Activated CD4-positive, CD25-positive, alpha-beta regulatory T cell treated with anti-CD3 and anti-CD28 coated beads, Interleukin-2, amount 50 U/mL, for 72 hours (primary cell): ENCODE measurements at regions not wholly inside any gene's neighbourhood (a gene's known extent, or its start where the extent isn't known, plus 50 kb on each side); places are given as distances from the start of the nearest gene placed in this dataset.
"Not testable (repeated sequence)": the region's sequence is repeated elsewhere in the genome, so short reads cannot be mapped to it uniquely, and the experiment has no call there.

Experiments used
- DNase-seq: peaks from one replicate; pipeline ENCODE4 v3.0.0; 2021

DNA sequence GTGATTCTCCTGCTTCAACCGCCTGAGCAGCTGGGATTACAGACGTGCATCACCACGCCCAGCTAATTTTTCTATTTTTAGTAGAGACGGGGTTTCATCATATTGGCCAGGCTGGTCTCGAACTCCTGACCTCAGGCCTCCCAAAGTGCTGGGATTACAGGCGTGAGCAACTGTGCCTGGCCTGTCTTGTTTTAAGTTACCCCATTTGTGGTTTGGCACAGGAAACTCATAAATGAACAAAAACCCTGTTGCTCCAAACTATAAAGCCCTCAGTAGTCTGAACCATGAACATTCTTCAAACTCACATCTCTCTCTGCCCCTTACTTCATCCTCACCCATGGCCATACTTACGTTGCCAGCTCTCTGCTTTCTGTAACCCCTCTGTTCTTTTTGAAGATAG lies 61.7 kb downstream of the RHOU start:
- DNase-seq, result not testable (repeated sequence)

DNA sequence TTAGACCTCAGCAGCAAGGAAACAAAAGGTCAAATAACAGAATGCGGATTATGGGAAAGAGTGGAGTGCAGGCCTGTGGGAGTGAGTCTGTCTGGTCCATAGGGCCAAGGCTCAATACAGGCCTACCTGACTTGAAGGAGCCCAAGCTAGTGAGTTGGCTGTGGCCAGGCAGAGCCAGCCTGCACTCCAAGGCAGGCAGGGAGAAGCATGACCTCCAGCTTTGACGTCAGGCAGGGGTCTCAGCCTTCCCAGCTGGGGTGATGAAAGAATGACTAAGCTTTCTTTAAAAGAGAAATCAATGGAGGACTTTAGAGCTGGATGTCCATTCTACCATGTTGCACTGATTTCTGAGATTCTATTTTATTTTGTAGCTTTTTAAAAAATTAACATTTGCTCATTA lies 62.8 kb downstream of the RHOU start:
- no peak for DNase-seq

DNA sequence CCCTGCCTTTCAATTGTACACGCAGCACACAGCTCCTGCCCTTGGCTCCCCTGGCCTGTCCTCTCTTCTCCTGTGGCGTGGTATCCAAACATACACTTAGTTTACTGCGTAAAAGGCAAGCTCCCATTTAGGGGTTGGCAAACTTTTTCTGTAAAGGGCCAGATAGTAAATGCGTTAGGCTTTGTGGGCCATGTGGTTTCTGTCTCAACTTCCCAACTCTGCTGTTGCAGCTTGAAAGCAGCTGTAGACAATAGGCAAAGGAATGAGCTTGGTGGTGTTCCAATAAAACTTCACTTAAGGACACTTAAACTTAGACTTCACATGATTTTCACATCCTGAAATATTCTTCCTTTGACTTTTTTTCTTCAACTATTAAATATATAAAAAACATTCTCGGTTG lies 63.3 kb downstream of the RHOU start:
- DNase-seq, result no peak

GRCh38 chr1:228799924-228800323 lies 64.6 kb downstream of the RHOU start:
- DNase-seq, result no peak

- DNase-seq, result no peak
Observed at GRCh38 chr1:228801068-228801467, 65.8 kb downstream of the RHOU start.

DNA sequence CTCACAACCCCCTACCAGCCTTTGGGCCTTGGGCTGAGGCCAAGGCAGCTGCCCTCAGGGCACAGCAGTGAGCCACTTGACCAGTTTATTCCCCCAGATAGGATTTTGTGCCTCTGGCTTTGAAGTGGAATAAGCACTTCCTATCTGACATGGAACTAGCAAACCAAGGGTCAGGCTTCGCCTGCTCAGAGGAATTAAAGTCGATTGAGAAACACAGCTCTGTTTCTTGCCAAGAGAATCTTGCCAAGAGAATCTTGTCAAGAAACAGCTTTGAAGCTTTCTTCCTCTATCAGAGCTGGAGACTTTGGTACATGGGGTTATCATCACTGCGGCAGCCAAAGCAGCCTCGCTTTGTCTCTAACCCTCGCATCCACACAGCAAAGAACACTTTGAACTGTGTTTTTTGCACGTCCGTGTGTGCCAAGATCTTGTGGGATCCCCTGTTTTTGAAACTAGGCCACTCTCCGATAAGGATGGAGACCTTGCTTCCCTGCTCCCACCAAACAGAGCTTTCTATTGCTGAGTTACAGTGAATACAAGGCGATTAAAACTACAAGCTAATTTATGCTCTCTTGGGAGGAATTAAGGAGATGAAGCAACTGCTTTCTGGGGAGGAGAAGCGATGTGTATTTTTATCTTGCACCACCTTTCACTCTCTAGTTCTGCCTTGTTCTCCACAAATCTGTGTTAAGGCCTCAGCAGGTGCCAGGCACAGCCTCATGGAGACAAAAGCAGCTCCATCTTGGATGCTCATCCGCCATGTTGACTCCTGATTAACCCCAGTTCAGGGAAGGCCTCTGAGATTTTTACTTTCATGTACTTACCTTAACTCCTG lies 67.3 kb downstream of the RHOU start:
- DNase-seq, result no peak

DNA sequence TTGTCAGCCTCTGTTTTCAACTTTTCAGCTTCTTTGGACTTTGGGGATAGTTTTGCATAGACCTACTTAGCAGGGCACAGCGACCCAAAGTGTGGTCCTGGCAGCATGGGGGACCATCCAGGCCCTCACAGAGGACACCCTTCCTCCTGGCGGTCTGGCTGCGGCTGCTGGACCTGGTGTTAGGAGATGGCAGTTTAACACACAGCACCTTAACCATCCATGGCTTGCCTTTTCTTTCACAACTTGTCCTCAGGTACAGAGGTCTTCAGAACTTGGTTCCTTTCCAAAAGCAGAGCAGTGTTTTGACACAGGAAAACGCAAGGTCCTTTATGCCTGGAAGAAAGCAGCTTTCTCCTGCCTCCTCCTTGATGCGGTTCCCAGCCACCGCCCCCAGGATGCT lies 68.1 kb downstream of the RHOU start:
- DNase-seq, result no peak

DNA sequence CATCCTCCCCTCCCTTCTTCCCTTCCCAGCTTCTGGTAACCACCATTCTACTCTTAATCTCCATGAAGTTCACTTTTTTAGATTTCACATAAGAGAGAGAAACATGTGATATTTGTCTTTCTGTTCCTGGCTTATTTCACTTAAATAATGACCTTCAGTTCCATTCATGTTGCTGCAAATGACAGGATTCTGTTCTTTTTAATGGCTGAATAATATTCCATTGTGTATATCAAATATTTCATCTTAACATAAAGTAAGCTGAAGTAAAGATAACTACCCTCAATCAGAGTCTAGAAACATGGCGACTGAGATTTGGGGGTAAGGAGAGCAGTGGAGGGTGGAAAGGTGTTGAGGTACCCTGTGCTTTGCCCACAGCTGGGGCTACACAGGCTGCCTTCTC lies 68.9 kb downstream of the RHOU start:
- no peak for DNase-seq

DNA sequence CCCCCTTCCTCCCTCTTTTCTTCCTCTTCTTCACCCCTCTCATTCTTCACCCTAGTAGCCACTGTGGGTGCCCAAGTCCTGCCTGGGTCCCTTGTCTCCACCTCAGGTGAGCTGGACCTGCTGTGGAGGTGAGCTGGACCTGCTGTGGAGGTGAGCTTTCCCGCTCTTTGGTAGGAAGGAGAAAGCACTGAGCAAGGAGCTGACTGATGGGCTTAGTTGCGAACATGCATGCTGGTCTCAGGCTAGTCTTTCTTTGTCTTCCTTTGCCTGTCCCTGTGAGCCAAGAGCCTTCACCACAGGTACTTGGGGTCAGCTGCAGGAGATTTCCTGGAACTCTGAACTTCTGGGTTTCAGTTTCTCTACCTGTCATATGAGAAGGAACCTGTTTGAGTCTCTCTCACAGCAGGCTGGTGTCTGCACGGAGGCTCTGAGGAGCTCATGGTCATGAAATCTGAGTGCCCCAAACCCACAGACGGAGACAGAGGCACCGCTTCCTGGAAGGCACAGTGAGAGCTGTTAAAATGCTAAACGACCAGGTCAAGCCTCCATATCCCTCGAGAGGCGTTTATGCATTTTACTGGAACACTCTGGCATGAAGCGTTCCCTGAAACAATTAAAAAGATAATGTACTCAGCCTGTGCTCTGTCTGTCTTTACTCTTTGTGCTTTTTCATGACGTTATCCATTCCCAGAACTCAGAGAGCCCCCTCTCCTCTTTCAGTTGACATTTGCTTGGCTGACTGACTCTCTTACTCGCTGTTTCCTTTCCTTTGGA lies 69.5 kb downstream of the RHOU start:
- DNase-seq, result no peak

DNA sequence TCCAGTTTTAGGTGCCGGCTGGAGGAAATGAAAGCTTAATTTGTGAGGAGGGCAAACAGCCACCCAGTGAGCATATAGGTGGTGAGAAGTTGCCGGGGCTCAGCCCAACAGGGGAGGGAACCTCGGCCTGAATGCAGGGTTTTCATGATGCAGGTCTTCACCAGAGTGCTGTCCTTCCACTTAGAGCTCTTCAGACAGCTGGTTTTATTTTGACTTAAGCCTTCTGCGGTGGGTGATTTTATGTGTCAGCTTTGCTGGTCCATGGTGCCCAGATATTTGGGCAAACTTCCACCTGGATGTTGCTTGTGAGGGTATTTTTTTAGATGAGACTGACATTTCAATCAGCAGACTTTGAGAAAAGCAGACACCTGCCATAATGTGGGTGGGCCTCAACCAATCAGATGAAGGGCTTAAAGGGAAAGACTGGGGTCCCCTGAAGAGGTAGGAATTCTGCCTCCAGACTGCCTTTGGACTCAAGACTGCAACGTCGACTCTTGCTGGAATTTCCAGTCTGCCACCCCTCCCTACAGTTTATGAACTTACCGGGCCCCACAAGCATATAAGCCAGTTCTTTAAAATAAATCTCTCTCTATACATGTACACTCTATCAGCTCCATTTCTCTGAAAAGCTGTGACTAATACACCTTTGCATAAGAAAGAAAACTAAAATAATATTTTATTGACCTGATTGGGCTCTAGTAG lies 72.8 kb downstream of the RHOU start:
- DNase-seq, result no peak

DNA sequence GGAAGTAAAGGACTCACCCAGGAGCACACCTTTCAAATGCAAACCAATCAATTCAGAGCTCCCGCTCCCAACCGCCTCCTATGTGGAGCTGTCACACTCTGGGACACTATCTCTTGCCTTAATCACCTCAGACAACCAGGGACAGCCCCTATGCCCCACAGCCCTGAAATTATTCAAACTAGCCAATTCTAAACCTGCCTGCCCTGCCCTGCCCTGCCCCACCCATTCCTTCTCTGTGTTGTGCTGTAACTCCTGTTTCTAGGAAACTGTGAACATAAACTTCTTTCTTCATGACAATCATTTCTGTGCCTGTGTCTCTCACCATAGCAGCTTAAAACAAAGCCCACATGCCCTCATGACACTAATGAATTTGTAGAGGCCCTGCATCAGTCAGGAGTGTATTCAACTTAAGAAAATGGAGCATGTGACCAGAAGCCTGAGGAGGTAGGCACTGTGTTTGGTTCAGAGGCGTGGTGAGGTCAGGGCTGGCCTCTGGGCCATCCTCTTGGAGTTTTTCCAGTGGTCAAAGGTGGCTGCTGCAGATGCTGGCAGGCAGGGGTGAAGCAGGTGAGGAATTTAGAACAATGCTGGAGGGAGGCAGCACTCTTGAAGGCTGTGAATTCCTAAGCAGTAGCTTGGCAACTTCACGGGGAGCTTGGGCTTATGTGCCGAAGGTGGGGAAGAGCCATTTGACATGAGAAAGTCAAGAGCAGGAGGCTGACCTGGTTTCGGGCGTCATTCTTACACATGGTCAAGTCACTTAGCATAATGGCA lies 74.5 kb downstream of the RHOU start:
- DNase-seq, result no peak

- no peak for DNase-seq
Observed at GRCh38 chr1:228810395-228810758, 75.1 kb downstream of the RHOU start.

- DNase-seq, result no peak
Observed at GRCh38 chr1:228810878-228811711, 75.8 kb downstream of the RHOU start.

GRCh38 chr1:228811712-228812305 lies 76.5 kb downstream of the RHOU start:
- DNase-seq, result no peak

DNA sequence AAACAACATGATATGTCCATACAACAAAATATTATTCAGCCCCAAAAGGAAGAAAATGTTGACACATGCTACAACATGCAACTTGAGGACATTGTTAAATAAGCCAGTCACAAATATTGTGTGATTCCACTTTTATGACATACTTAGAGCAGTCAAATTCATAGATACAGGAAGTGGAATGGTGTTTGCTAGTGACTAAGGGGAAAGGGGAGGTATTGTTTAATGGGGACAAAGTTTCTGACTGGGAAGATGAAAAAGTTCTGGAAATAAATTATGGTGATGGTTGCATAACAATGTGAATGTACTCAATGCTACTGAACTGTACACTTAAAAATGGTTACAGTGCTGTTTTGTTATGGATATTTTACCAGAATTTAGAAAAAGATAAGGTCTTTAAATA lies 77.7 kb downstream of the RHOU start:
- DNase-seq, result no peak

- no peak for DNase-seq
Observed at GRCh38 chr1:228814176-228814575, 78.9 kb downstream of the RHOU start.

GRCh38 chr1:228818296-228818695 lies 83.0 kb downstream of the RHOU start:
- no peak for DNase-seq

GRCh38 chr1:228818928-228819630 lies 83.8 kb downstream of the RHOU start:
- no peak for DNase-seq

GRCh38 chr1:228821252-228821651 lies 86.0 kb downstream of the RHOU start:
- no peak for DNase-seq

- DNase-seq, result no peak
Observed at GRCh38 chr1:228823200-228823599, 87.9 kb downstream of the RHOU start.

DNA sequence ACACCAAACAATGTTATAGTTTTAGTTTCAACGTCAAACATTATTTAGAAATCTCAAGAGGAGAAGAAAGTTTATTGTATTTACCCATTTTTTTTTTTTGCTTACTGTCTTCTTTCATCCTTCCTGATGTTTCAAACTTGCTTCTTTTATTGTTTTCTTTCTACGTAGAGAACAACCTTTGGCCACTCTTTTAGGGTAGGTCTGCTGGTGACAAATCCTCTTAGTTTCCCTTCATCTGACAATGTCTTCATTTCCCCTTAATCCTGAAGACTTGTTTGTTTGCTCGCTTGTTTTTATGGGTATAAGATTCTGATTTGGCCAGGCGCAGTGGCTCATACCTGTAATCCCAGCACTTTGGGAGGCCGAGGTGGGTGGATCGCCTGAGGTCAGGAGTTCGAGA lies 89.1 kb downstream of the RHOU start:
- no peak for DNase-seq
